ENCODE measurements at regions not wholly inside any gene's neighbourhood (a gene's known extent, or its start where the extent isn't known, plus 50 kb on each side); places are given as distances from the start of the nearest gene placed in this dataset.

DNA sequence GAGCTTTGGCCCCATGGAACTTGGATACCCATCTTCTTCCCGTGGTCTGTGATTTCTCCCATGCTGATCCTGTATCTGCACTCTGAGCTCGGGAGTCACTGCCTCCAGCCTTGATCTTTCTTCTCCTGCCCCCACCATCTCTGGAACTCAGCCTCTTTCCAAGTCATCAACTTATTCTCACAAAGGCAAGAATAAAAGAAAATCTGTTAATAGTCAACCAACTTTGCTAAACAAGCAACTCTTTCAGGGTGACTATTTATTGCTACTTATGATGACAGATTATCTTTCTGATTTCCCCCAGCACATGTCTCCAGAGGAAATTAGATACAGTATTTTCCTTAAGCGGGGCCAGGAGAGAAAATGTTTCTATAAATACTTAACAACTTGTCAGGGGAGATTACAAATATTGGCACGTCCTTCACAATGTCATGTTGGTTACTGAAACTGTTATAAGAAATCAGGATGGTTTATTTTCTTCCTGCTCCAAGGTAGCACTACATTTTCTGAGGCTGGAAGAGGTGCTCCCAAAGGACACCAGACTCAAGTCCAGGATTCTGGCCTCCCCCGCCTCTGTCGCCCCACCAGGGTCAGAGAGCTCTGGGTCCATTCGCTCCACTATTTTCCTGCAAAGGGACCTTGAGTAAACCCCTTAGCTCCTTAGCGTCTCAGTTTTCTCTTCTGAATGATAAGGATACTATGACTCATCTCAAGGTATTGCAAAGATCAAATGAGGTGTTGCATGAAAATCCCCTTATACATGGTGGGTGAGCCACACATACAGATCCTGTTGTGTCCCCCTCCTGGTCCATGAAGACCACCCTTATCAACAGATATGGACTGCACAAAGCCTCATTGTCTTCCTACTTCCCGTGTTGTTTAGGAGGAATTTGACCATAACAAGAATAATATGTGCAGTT, 205.2 kb upstream of the WSCD1 start:
- H3K4me3 ChIP-seq = no peak overlapping the region
- H3K36me3 ChIP-seq = no peaks in the 10 kb centered on the region
- intact Hi-C loops (cut with DNase I) = no loop called here
- no peaks in the 10 kb centered on the region for H3K4me1 ChIP-seq
- DNase-seq (ENCODE audit: extremely low spot score) = peak; percentile 24
- no peak for TF ChIP-seq POLR2A (IDR thresholded peaks at IDR 0.05; ENCODE audit: low read depth)
- TF ChIP-seq POLR2AphosphoS5 (IDR thresholded peaks at IDR 0.05) = no peak
- TF ChIP-seq, protein P1, sequence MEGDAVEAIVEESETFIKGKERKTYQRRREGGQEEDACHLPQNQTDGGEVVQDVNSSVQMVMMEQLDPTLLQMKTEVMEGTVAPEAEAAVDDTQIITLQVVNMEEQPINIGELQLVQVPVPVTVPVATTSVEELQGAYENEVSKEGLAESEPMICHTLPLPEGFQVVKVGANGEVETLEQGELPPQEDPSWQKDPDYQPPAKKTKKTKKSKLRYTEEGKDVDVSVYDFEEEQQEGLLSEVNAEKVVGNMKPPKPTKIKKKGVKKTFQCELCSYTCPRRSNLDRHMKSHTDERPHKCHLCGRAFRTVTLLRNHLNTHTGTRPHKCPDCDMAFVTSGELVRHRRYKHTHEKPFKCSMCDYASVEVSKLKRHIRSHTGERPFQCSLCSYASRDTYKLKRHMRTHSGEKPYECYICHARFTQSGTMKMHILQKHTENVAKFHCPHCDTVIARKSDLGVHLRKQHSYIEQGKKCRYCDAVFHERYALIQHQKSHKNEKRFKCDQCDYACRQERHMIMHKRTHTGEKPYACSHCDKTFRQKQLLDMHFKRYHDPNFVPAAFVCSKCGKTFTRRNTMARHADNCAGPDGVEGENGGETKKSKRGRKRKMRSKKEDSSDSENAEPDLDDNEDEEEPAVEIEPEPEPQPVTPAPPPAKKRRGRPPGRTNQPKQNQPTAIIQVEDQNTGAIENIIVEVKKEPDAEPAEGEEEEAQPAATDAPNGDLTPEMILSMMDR (IDR thresholded peaks at IDR 0.05) = no peak
- no peak for TF ChIP-seq EP300 (IDR thresholded peaks at IDR 0.05)
- peaks cover 0 to 3% (median 0%) of the 10 kb centered on the region in 4 donors for H3K27me3 ChIP-seq
- 67% methylated on average over 9 of the region's 9 CpGs for WGBS
- no peaks in the 10 kb centered on the region for H3K9me3 ChIP-seq
- H3K27ac ChIP-seq (replicated peaks in 1 of 4) = no peak overlapping the region

DNA sequence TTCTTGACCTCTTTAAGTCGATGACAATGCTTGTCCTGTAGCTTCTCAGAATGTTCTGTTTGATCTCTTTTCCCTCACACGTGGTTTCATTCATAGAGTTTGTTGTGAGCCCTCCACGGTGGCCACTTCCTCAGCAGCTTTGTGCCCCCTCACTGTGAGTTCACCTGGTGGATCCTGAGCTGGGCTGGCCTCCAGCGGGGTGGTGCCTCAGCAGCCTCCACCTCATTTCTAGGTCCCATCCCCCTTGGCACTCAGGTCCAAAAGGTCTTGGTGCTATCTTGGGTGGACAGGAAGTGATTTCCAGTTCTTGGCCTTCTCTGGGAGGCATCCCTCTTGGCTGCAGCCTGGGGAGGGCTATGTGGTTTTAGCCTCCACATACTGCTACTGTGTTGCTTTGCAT, 203.2 kb upstream of the WSCD1 start:
- Histone ChIP-seq H3K4me3 (no peak overlapping the region), H3K9me3 (no peaks in the 10 kb centered on the region), H3K4me1 (no peaks in the 10 kb centered on the region), H3K27ac (replicated peaks in 1 of 4) (no peak overlapping the region), H3K36me3 (no peaks in the 10 kb centered on the region), H3K27me3 (peaks cover 0 to 7% (median 0%) of the 10 kb centered on the region in 4 donors)
- intact Hi-C loops (cut with DNase I) = no loop called here
- peak; percentile 70 for DNase-seq (ENCODE audit: extremely low spot score)
- TF ChIP-seq POLR2AphosphoS5 (IDR thresholded peaks at IDR 0.05) = no peak
- TF ChIP-seq, protein P1 (IDR thresholded peaks at IDR 0.05) = no peak
- TF ChIP-seq POLR2A (IDR thresholded peaks at IDR 0.05; ENCODE audit: low read depth) = no peak
- TF ChIP-seq EP300 (IDR thresholded peaks at IDR 0.05) = no peak
- WGBS = 59% methylated on average over 4 of the region's 4 CpGs

DNA sequence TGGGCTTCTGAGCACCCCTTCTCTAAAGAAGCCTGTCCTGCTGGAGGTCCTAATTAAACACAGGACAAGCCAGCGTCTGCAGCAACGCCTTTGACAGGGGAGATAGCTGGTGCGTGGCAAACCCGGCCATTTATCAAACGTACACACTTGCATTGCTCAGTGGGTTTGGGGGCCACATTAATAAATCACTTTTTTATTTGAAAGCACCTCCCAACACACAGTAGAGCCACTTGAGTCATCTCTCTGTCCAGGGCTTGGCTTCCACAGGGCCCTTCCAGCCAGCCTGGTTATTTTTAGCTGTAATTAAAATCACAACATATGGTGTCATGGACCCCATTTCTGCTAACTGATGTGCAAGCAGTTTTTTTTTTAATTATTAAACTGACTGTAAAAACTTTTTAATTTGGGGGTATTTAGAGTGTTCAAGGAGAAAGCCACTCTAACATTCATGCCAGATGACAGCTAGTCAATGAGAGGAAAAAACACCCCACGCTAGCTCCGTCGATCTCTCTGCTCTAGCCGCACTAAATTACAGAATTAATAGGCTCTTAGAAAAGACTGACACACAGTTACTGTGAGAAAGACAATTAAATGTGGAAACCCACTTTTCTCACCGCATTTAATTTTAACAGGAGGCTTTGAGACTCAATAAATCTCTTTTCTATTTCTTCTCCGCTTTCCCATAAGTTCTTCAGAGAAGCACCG, 201.0 kb upstream of the WSCD1 start:
- WGBS = 51% methylated on average over 12 of the region's 12 CpGs
- no peak for TF ChIP-seq POLR2AphosphoS5 (IDR thresholded peaks at IDR 0.05)
- TF ChIP-seq, protein P1 (IDR thresholded peaks at IDR 0.05) = no peak
- TF ChIP-seq EP300 (IDR thresholded peaks at IDR 0.05) = no peak
- no peak for TF ChIP-seq POLR2A (IDR thresholded peaks at IDR 0.05; ENCODE audit: low read depth)
- Histone ChIP-seq H3K4me1 (no peaks in the 10 kb centered on the region), H3K27ac (replicated peaks in 1 of 4) (no peak overlapping the region), H3K4me3 (no peak overlapping the region), H3K27me3 (peaks cover 0 to 7% (median 0%) of the 10 kb centered on the region in 4 donors), H3K36me3 (no peaks in the 10 kb centered on the region), H3K9me3 (no peaks in the 10 kb centered on the region)
- DNase-seq (ENCODE audit: extremely low spot score) = peak; percentile 75
- intact Hi-C loops (cut with DNase I) = no loop called here

DNA sequence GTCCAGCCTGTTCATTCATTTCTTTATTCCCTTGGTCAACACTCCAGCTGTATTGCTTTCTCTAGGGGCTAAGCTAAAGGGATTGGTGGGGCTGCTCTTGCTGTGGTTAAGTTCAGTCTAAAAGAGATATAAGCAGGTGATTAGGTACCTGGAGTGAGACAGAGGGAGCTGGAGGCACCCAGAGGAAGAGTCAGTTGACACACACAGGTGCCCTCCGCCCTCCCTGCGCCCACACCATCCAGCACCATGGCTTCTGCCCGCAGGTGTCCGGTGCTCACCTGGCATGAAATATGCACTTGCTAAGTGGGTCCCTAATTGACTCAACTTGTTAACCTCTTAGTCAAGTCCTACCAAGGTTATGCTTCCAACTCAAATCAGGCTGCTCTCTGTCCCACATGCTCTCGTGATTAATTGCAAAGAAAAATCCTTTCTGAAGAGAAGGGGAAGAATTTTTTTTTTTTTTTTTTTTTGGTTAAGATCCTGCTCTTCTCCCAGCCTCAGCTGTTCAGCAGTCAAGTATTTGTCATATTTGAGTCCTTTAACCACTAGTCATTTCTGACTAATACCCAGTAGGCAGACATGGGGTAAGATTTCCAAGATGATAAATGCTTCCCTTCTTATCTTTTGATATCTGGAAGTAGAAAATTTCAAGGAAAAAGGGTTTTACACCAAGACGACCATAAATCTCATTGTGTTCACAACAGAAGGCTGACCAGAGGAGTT, 199.8 kb upstream of the WSCD1 start:
- TF ChIP-seq, protein P1 (IDR thresholded peaks at IDR 0.05) = no peak
- TF ChIP-seq EP300 (IDR thresholded peaks at IDR 0.05) (no peak), POLR2A (IDR thresholded peaks at IDR 0.05; ENCODE audit: low read depth) (no peak), POLR2AphosphoS5 (IDR thresholded peaks at IDR 0.05) (no peak)
- Histone ChIP-seq H3K36me3 (no peaks in the 10 kb centered on the region), H3K27ac (replicated peaks in 1 of 4) (no peak overlapping the region), H3K4me3 (no peak overlapping the region), H3K4me1 (no peaks in the 10 kb centered on the region), H3K27me3 (peaks cover 0 to 7% (median 0%) of the 10 kb centered on the region in 4 donors), H3K9me3 (no peaks in the 10 kb centered on the region)
- WGBS = 85% methylated on average over 6 of the region's 6 CpGs
- DNase-seq (ENCODE audit: extremely low spot score) = peak; percentile 37
- intact Hi-C loops (cut with DNase I) = no loop called here

All from esophagus muscularis mucosa (tissue), 4 donors.